ENCODE measurements at regions not wholly inside any gene's neighbourhood (a gene's known extent, or its start where the extent isn't known, plus 50 kb on each side); places are given as distances from the start of the nearest gene placed in this dataset.

GRCh38 chr14:101476916-101477553 lies 84.3 kb upstream of the DIO3 start:
- DNase-seq = no peak

GRCh38 chr14:101477648-101478047 lies 83.6 kb upstream of the DIO3 start:
- DNase-seq = no peak

- no peak for DNase-seq
Measured at GRCh38 chr14:101478096-101478495, 83.2 kb upstream of the DIO3 start.

- DNase-seq = no peak
Measured at GRCh38 chr14:101478796-101479410, 82.4 kb upstream of the DIO3 start.

GRCh38 chr14:101480022-101480746 lies 81.1 kb upstream of the DIO3 start:
- DNase-seq = no peak

GRCh38 chr14:101480747-101481530 lies 80.4 kb upstream of the DIO3 start:
- no peak for DNase-seq

- DNase-seq = no peak
Measured at GRCh38 chr14:101481557-101481956, 79.7 kb upstream of the DIO3 start.

- DNase-seq = no peak
Measured at GRCh38 chr14:101482066-101482465, 79.2 kb upstream of the DIO3 start.

GRCh38 chr14:101483829-101484228 lies 77.5 kb upstream of the DIO3 start:
- no peak for DNase-seq

- no peak for DNase-seq
Measured at GRCh38 chr14:101489092-101489760, 72.1 kb upstream of the DIO3 start.

- DNase-seq = no peak
Measured at GRCh38 chr14:101490771-101491170, 70.5 kb upstream of the DIO3 start.

- no peak for DNase-seq
Measured at GRCh38 chr14:101491841-101492240, 69.5 kb upstream of the DIO3 start.

- no peak for DNase-seq
Measured at GRCh38 chr14:101492716-101493115, 68.6 kb upstream of the DIO3 start.

GRCh38 chr14:101494826-101495225 lies 66.5 kb upstream of the DIO3 start:
- DNase-seq = no peak

- DNase-seq = no peak
Measured at GRCh38 chr14:101495284-101495683, 66.0 kb upstream of the DIO3 start.

- DNase-seq = no peak
Measured at GRCh38 chr14:101495827-101496775, 65.2 kb upstream of the DIO3 start.

GRCh38 chr14:101496776-101497683 lies 64.3 kb upstream of the DIO3 start:
- DNase-seq = no peak

GRCh38 chr14:101497684-101498525 lies 63.4 kb upstream of the DIO3 start:
- DNase-seq = no peak

GRCh38 chr14:101498526-101498860 lies 62.8 kb upstream of the DIO3 start:
- DNase-seq = no peak

GRCh38 chr14:101499080-101499479 lies 62.2 kb upstream of the DIO3 start:
- no peak for DNase-seq

All from stimulated activated CD4-positive, alpha-beta T cell treated with anti-CD3 and anti-CD28 coated beads, Interleukin-4, amount 100 ng/mL, for 4 hours (primary cell).